ENCODE measurements at regions not wholly inside any gene's neighbourhood (a gene's known extent, or its start where the extent isn't known, plus 50 kb on each side); places are given as distances from the start of the nearest gene placed in this dataset.
A peak's percentile ranks its signal among the peaks of the same experiment; 100 is the strongest.

DNA sequence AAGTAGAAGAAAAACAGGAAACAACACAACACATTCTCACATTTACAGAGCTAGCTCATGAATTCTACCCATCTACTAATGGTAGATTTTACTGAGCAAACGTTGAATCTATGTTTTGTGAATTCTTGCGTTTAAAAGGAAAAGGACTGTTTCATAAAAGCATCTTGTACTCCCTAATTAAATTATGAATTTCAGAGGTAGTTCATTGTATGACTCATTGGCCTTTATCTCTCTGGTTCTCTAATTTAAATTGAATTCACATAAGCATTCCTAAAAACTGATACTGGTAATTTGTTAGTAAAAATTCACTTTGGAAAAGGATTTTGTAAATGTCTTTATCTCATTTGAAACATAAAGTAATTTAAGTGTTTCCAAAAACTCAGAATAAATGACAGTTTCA lies 687.3 kb downstream of the BRINP3 start:
- TF ChIP-seq, protein P1, sequence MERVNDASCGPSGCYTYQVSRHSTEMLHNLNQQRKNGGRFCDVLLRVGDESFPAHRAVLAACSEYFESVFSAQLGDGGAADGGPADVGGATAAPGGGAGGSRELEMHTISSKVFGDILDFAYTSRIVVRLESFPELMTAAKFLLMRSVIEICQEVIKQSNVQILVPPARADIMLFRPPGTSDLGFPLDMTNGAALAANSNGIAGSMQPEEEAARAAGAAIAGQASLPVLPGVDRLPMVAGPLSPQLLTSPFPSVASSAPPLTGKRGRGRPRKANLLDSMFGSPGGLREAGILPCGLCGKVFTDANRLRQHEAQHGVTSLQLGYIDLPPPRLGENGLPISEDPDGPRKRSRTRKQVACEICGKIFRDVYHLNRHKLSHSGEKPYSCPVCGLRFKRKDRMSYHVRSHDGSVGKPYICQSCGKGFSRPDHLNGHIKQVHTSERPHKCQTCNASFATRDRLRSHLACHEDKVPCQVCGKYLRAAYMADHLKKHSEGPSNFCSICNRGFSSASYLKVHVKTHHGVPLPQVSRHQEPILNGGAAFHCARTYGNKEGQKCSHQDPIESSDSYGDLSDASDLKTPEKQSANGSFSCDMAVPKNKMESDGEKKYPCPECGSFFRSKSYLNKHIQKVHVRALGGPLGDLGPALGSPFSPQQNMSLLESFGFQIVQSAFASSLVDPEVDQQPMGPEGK (CRISPR knock-in tag; IDR thresholded peaks at IDR 0.05; ENCODE audit: borderline replicate concordance) = no peak
- TF ChIP-seq TCF4 (CRISPR knock-in tag; IDR thresholded peaks at IDR 0.05; ENCODE audit: borderline replicate concordance) (no peak), ZNF8 (CRISPR knock-in tag; IDR thresholded peaks at IDR 0.05) (no peak), RARB (CRISPR knock-in tag; IDR thresholded peaks at IDR 0.05) (no peak), ISL1 (CRISPR knock-in tag; IDR thresholded peaks at IDR 0.05) (peak; percentile 83), ZFP30 (CRISPR knock-in tag; IDR thresholded peaks at IDR 0.05) (no peak), TOX (CRISPR knock-in tag; IDR thresholded peaks at IDR 0.05; ENCODE audit: borderline replicate concordance) (0 out of 2 replicates have a peak, but pooled peaks have one; percentile 38)
- TF ChIP-seq, protein P2, sequence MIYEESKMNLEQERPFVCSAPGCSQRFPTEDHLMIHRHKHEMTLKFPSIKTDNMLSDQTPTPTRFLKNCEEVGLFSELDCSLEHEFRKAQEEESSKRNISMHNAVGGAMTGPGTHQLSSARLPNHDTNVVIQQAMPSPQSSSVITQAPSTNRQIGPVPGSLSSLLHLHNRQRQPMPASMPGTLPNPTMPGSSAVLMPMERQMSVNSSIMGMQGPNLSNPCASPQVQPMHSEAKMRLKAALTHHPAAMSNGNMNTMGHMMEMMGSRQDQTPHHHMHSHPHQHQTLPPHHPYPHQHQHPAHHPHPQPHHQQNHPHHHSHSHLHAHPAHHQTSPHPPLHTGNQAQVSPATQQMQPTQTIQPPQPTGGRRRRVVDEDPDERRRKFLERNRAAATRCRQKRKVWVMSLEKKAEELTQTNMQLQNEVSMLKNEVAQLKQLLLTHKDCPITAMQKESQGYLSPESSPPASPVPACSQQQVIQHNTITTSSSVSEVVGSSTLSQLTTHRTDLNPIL (CRISPR knock-in tag; IDR thresholded peaks at IDR 0.05; ENCODE audit: low read depth) = no peak
- TF ChIP-seq, protein P3, sequence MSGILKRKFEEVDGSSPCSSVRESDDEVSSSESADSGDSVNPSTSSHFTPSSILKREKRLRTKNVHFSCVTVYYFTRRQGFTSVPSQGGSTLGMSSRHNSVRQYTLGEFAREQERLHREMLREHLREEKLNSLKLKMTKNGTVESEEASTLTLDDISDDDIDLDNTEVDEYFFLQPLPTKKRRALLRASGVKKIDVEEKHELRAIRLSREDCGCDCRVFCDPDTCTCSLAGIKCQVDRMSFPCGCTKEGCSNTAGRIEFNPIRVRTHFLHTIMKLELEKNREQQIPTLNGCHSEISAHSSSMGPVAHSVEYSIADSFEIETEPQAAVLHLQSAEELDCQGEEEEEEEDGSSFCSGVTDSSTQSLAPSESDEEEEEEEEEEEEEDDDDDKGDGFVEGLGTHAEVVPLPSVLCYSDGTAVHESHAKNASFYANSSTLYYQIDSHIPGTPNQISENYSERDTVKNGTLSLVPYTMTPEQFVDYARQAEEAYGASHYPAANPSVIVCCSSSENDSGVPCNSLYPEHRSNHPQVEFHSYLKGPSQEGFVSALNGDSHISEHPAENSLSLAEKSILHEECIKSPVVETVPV (CRISPR knock-in tag; IDR thresholded peaks at IDR 0.05) = no peak

All from SK-N-SH treated with all-trans-retinoic acid at 6 μM for 48 hours (cell line).